HFFc6 (cell line): ENCODE measurements at regions not wholly inside any gene's neighbourhood (a gene's known extent, or its start where the extent isn't known, plus 50 kb on each side); places are given as distances from the start of the nearest gene placed in this dataset.

Experiments
- DNase-seq: peaks from one replicate; pipeline ENCODE4 v3.0.0-alpha.2; 2018
- H3K27ac Mint-ChIP-seq: 2 replicates; pipeline ENCODE4 v1.8.0; 2020; ENCODE audit warnings: mild to moderate bottlenecking, mixed read lengths
- H3K27me3 Mint-ChIP-seq: 2 replicates; pipeline ENCODE4 v1.8.0; 2021; ENCODE audit warnings: mild to moderate bottlenecking, moderate library complexity, mixed read lengths; ENCODE audit not compliant: insufficient read depth
- H3K36me3 Mint-ChIP-seq: 2 replicates; pipeline ENCODE4 v1.8.0; 2021; ENCODE audit warnings: low read depth, mixed read lengths
- H3K4me1 Mint-ChIP-seq: 2 replicates; pipeline ENCODE4 v1.8.0; 2020; ENCODE audit warnings: low read depth, mixed read lengths
- H3K4me3 Mint-ChIP-seq: 2 replicates; pipeline ENCODE4 v1.8.0; 2020; ENCODE audit warnings: mild to moderate bottlenecking, moderate library complexity, mixed read lengths
- H3K9me3 Mint-ChIP-seq: 2 replicates; pipeline ENCODE4 v1.8.0; 2020; ENCODE audit warnings: mild to moderate bottlenecking, mixed read lengths
- TF ChIP-seq, protein P1 (sequence below): fragments of 200-600 bp; sonication (generic); IDR thresholded peaks from 2 replicates; pipeline ENCODE4 v1.5.0; 2021; ENCODE audit warnings: antibody characterized with exemption, mild to moderate bottlenecking

DNA sequence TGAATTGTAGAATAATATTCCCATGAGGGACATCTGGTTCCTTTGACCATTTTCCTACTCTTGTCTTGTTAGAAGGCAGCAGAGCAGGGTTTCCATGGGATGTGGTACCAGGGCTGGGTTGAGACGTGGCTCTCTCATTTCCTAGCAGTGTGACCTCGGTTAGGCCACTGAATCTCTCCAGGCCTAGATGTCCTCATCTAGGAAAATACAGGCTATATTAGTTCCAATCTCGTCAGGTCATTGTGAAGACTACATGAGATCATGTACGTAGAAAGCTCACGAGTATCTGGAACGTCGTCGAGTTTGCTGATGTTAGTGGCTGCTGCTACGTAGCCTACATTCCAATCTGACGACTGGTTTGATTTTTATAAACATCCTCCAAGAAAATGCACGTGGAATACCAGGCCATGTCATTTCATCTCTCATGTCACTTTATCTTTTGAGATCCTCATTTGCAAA lies 278.2 kb upstream of the GATB start:
- peaks cover 14% of the 10 kb centered on the region for H3K36me3 Mint-ChIP-seq
- H3K9me3 Mint-ChIP-seq = peaks cover 10% of the 10 kb centered on the region
- DNase-seq = peak; percentile 50
- TF ChIP-seq, protein P1, sequence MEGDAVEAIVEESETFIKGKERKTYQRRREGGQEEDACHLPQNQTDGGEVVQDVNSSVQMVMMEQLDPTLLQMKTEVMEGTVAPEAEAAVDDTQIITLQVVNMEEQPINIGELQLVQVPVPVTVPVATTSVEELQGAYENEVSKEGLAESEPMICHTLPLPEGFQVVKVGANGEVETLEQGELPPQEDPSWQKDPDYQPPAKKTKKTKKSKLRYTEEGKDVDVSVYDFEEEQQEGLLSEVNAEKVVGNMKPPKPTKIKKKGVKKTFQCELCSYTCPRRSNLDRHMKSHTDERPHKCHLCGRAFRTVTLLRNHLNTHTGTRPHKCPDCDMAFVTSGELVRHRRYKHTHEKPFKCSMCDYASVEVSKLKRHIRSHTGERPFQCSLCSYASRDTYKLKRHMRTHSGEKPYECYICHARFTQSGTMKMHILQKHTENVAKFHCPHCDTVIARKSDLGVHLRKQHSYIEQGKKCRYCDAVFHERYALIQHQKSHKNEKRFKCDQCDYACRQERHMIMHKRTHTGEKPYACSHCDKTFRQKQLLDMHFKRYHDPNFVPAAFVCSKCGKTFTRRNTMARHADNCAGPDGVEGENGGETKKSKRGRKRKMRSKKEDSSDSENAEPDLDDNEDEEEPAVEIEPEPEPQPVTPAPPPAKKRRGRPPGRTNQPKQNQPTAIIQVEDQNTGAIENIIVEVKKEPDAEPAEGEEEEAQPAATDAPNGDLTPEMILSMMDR = no peak
- H3K27ac Mint-ChIP-seq = peak overlapping the region; percentile 79; the same call in 1 of the 2 replicates
- peak overlapping the region; percentile 44; the same call in 1 of the 2 replicates for H3K4me3 Mint-ChIP-seq
- peaks cover 58% of the 10 kb centered on the region for H3K4me1 Mint-ChIP-seq
- H3K27me3 Mint-ChIP-seq = peaks cover 2% of the 10 kb centered on the region; the same call in 1 of the 2 replicates

DNA sequence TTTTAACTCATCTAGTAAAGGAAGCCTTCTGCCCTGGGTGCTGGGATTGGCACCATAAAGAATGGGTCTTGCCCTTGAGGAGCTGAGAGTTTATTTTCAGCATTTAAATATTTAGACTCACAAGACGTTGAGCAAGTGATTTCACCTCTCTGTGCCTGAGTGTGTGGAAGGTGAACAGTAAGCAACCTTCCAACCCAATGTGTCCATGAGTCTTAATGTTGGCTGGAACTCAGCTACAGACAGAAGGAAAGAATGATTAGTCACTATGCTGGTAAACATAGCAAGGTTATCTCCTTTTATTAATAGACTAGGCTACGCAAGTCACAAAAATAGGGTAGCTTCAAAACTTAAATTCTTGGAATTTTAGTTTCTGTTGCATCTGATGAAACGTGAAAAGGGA lies 277.4 kb upstream of the GATB start:
- peak; percentile 74 for DNase-seq
- Mint-ChIP-seq H3K36me3 (peaks cover 9% of the 10 kb centered on the region), H3K9me3 (peaks cover 7% of the 10 kb centered on the region), H3K4me1 (peaks cover 57% of the 10 kb centered on the region), H3K4me3 (peak overlapping the region; percentile 49), H3K27me3 (peaks cover 2% of the 10 kb centered on the region; the same call in 1 of the 2 replicates), H3K27ac (peak overlapping the region; percentile 79)
- TF ChIP-seq, protein P1 = no peak

DNA sequence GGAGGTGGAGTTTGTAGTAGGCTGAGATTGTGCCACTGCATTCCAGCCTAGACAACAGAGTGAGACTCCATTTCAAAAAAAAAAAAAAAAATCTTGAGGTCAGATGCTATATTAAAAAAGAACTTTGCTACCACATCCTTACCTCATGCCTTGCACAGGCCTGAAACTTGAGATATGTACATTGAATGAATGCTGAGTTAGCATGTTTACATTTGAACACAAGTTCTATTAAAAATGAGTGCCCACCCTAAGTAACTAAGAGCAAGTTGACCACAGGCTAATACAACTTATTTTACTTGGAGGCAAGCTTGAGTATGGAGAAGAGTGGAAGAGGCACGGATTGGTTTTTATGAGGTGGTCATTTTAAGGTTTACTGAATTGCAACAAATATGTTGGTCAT lies 276.6 kb upstream of the GATB start:
- Mint-ChIP-seq H3K27me3 (peaks cover 2% of the 10 kb centered on the region; the same call in 1 of the 2 replicates), H3K27ac (peak overlapping the region; percentile 79), H3K4me3 (no peak overlapping the region)

DNA sequence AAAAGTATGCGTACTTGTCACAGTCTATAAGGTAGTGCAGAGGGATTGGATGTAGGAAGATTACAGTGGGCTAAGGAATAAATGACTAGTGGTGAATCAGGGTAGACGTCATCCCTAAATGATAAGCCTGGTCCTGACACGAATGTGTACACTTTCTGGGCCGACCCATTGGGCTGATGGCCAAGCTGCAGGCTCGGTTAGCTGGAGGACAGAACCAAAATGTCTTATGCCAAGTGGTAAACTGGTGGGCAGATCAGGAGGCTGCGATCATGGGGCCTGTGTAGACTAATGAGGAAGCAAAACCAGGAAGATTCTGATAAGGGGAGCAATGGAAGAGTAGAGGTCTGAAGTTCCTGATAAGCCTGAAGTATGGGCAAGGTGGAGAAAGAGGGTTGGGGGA lies 272.8 kb upstream of the GATB start:
- TF ChIP-seq, protein P1 = no peak
- Mint-ChIP-seq H3K9me3 (no peaks in the 10 kb centered on the region), H3K27ac (no peak overlapping the region), H3K36me3 (no peaks in the 10 kb centered on the region), H3K27me3 (peaks cover 2% of the 10 kb centered on the region; the same call in 1 of the 2 replicates), H3K4me3 (no peak overlapping the region), H3K4me1 (peaks cover 38% of the 10 kb centered on the region)
- no peak for DNase-seq

More for the DNA sequence above, 276.6 kb upstream of the GATB start:
- Mint-ChIP-seq H3K9me3 (no peaks in the 10 kb centered on the region; the same call in 1 of the 2 replicates), H3K36me3 (peaks cover under 1% of the 10 kb centered on the region; the same call in 1 of the 2 replicates), H3K4me1 (peaks cover 57% of the 10 kb centered on the region)
- DNase-seq = no peak
- TF ChIP-seq, protein P1 = no peak

DNA sequence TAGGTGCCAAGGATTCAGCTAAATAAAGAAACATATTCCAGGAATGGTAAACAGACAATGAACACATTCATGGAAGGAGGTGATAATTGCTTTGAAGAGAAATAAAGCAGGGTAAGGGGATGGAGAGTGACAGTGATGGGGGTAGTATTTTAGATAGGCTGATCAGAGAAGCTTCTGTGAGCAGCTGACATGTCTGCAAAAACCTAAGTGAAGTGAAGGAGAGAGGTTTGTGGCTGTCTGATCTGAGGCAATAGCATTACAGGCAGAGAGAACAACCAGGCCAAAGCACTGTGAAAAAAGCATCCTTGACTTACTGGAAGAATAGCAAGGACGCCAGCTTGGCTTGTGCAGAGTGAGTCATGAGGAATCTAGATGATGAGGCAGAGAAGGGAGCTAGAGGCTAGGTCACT lies 271.9 kb upstream of the GATB start:
- peak; percentile 88 for DNase-seq
- no peak overlapping the region for H3K27ac Mint-ChIP-seq
- no peaks in the 10 kb centered on the region for H3K36me3 Mint-ChIP-seq
- H3K9me3 Mint-ChIP-seq = no peaks in the 10 kb centered on the region
- peaks cover 29% of the 10 kb centered on the region for H3K4me1 Mint-ChIP-seq
- TF ChIP-seq, protein P1 = no peak
- H3K27me3 Mint-ChIP-seq = peaks cover 8% of the 10 kb centered on the region; the same call in 1 of the 2 replicates
- H3K4me3 Mint-ChIP-seq = no peak overlapping the region
